GM12873 (cell line): ENCODE measurements at regions not wholly inside any gene's neighbourhood (a gene's known extent, or its start where the extent isn't known, plus 50 kb on each side); places are given as distances from the start of the nearest gene placed in this dataset.

Experiments used
- TF ChIP-seq, protein P1 (sequence below): IDR thresholded peaks from 2 replicates; pipeline ENCODE4 v1.5.1; 2012; ENCODE audit warnings: low read depth, mild to moderate bottlenecking, moderate library complexity, low read length, control low read depth; ENCODE audit not compliant: insufficient read depth; ENCODE audit errors: missing control alignments

DNA sequence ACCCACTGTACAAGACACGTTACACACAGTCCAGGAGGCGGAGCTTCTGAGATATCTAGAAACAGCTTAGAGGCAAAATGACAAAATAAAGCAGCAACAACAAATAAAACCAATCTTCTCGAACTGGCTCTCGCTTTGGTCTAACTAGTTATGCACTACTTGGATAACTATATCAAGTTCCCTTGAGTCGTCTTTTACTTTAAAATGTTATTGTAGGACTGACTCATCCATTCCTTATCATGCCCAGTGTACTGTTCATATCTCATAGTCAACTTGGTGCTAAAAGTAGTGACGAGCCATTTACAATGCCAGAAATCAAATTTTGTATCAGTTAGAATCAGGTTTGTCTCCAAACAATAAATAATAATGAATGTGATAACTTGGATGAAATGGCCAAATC lies 102.5 kb upstream of the SLC35G4 start:
- TF ChIP-seq, protein P1, sequence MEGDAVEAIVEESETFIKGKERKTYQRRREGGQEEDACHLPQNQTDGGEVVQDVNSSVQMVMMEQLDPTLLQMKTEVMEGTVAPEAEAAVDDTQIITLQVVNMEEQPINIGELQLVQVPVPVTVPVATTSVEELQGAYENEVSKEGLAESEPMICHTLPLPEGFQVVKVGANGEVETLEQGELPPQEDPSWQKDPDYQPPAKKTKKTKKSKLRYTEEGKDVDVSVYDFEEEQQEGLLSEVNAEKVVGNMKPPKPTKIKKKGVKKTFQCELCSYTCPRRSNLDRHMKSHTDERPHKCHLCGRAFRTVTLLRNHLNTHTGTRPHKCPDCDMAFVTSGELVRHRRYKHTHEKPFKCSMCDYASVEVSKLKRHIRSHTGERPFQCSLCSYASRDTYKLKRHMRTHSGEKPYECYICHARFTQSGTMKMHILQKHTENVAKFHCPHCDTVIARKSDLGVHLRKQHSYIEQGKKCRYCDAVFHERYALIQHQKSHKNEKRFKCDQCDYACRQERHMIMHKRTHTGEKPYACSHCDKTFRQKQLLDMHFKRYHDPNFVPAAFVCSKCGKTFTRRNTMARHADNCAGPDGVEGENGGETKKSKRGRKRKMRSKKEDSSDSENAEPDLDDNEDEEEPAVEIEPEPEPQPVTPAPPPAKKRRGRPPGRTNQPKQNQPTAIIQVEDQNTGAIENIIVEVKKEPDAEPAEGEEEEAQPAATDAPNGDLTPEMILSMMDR = no peak

DNA sequence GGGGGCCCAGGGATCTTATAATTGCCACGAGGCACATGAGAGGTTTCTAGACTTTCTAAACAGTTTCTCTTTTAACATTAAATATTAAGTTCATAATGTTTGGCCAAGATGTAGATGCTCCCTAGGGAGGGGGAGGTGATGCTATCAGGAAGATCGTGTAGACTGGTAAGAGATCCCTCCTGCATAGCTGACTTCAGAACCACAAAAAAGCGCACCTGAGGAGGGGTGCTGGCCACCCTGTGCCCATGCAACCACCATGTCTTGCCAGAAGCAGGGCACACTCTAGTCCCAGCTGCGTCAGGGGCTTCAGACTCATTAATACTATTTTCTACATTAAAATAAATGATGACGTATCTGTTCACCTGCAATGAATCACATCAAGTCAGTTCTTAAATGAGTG lies 103.4 kb upstream of the SLC35G4 start:
- TF ChIP-seq, protein P1 = no peak

DNA sequence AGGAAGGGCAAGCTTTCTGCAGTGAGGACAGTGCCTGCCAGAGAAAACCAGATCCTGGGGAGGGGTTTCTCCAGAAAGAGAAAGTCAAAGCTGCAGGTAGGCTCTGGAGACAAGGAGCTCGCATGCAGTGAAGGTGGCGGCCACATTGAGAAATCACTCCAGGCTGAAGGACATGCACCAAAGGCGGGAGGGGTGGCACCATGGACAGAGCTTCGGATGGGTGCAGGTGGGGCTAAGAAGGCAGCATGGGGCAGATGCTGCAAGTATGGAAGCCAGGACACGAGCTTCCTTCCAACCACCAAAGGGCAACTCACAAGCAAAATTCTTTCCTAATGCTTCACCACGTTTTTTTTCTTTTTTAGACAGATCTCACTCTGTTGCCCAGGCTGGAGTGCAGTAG lies 104.4 kb upstream of the SLC35G4 start:
- TF ChIP-seq, protein P1 = no peak

DNA sequence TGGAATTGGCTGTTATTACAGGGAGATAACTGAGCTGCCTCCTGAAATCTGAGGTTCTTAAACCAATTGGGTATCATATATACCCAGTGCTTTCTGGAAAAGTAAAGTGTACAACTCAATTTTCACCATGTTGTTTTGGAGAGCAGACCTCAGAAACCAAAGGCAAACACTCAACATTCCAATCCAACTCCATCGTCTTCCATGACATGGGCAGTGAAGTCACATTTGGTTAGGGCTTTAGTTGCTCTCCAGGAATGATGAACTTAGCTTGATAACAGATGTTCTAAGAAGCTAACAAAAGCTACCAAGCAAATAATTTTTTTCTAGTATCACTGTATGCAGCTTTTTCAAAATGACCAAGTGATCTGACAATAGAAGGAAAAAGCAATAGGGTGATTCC lies 107.0 kb upstream of the SLC35G4 start:
- TF ChIP-seq, protein P1 = no peak

DNA sequence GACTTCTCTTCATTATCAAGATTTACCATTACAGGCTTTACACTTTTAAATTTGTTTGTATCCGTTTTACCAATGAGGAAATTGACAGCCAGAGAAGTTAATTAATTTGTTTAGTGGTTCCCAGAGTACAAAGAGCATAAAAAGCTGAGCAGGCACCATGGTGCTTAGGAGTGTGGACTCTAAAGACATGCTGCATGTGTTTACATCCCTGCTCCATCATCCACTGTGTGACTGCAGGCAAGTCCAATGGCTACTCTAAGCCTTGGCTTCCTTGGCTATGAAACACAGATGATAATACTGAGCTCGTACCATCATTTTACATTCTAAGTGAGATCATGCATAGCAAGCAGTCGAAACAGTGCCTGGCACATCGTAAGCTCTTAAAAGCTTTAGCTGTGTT lies 108.0 kb upstream of the SLC35G4 start:
- TF ChIP-seq, protein P1 = no peak

DNA sequence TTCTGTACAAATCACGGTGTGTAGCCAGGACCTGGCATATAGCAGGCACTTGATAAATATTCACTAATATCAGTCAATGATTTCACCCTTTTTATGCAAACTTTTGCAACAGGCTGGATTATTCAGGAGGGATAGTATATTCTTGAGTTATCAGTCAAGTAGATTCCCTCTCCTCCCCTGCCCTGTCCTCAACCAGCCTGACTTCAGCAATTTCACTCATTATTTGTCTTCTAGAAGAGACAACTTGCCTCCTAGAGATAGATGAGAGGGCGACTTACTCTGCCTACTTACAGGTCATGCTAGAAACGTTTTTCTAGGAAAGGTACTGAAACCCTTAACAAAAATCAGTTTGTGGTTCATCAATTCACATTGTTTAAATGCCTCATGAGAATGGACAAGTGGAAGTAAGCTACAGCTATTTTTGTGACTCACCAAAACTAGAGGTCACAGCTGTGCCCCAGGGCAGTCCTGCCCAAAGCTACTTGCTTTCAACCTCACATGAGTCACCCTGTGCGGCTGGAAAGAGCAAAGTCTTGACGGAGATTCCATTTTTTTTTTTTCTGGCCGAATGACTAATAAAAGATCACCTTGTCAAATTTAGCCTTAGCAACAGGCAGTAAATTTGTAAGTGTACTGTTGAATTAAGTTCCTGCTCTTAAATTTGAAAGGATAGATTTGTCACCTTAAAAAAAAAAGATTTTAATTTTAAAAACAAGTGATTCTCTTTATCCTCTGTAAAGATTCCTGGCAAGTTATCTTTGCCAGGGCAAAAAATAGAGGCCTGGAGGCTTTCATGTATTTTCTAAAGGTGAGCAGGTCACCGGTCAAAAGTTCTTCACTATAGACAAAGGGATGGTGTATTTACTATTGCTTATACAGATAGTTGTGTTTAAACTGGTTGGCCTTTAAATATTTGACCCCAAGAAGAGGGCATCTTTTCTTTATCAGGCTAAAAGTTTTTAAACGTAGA lies 109.0 kb upstream of the SLC35G4 start:
- TF ChIP-seq, protein P1 = no peak

DNA sequence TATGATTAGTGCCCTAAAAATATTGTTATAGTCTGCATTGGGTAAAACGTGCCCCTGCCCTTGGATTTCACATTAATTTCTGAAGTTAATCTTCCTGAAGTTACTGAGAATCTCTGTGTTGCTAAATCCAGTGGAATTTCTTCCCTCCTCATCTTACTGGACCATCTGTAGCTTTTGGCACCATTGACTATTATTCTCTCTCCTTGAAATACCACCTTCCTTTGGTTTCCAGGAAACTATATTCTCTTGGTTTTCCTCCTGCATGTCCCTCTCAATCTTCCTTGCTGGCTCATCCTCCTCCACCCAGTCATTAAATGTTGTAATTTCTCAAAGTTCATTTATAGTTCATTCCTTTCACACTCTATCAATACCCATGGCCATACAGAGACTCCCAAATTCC lies 110.6 kb upstream of the SLC35G4 start:
- TF ChIP-seq, protein P1 = no peak
